Endothelial cell of umbilical vein (primary cell): ENCODE measurements at regions not wholly inside any gene's neighbourhood (a gene's known extent, or its start where the extent isn't known, plus 50 kb on each side); places are given as distances from the start of the nearest gene placed in this dataset.

Source experiments
- BruUV-seq: library from RNA; stranded (reverse); fragments of 400-500 nt; replicated peaks from 2 replicates; lab custom pipeline; 2021; lab: Mats Ljungman, UMichigan
- CTCF ChIA-PET: fragments of 300-600, 350-600 bp; sonication (Branson Sonifier 250); formaldehyde crosslinking; loops from one replicate; lab custom pipeline; 2021; ENCODE audit warnings: antibody characterized with exemption, inconsistent platforms; lab: Charles Lee
- POLR2A ChIA-PET: fragments of 300-600, 350-600 bp; sonication (Branson Sonifier 250); formaldehyde crosslinking; loops from one replicate; lab custom pipeline; 2021; ENCODE audit warnings: antibody characterized with exemption, inconsistent platforms; lab: Charles Lee
- DNase-seq: peaks from one replicate; pipeline ENCODE4 v3.0.0-alpha.2; 2011; ENCODE audit warnings: low read depth, low spot score
- FAIRE-seq: peaks from 2 replicates; lab custom pipeline; 2011; peaks lifted over from hg19 to GRCh38; lab: Jason Lieb, UNC
- H2AFZ ChIP-seq: 2 replicates; pipeline ENCODE4 v1.6.0; 2012; ENCODE audit warnings: low read depth, low read length, control low read depth, inconsistent platforms
- H3K27ac ChIP-seq: 2 replicates; pipeline ENCODE4 v1.5.1; 2011; ENCODE audit warnings: low read depth, mild to moderate bottlenecking, control low read depth, low read length, moderate library complexity; ENCODE audit not compliant: insufficient read depth
- H3K27me3 ChIP-seq, 2 experiments: 2 replicates each; pipeline versions ENCODE4 v1.6.0 to v1.6.1; 2011; ENCODE audit warnings: low read length in 2 of 2, mixed read lengths in 1 of 2; ENCODE audit not compliant: control insufficient read depth in 2 of 2, insufficient read depth in 2 of 2
- H3K36me3 ChIP-seq, 2 experiments: 2 replicates in 1 of 2; 3 replicates in 1 of 2; pipeline ENCODE4 v1.5.1; 2011; ENCODE audit warnings: low read length in 2 of 2, mild to moderate bottlenecking in 1 of 2, moderate library complexity in 1 of 2; ENCODE audit not compliant: control insufficient read depth in 2 of 2, insufficient read depth in 2 of 2; ENCODE audit errors: extremely low read depth in 1 of 2
- H3K4me1 ChIP-seq: 3 replicates; pipeline ENCODE4 v1.5.1; 2011; ENCODE audit warnings: mild to moderate bottlenecking, low read length; ENCODE audit not compliant: control insufficient read depth, insufficient read depth; ENCODE audit errors: extremely low read depth
- H3K4me2 ChIP-seq: 2 replicates; pipeline ENCODE4 v1.6.1; 2011; ENCODE audit warnings: low read length, control low read depth, mixed read lengths; ENCODE audit not compliant: insufficient read depth
- H3K4me3 ChIP-seq, 3 experiments: fragments of 200-600 bp in 1 of 3; sonication (generic), shearing (Covaris generic) in 1 of 3; replicated peaks in 1 of 3; 2 replicates each; pipeline ENCODE4 v1.5.1; 2011 to 2016; ENCODE audit warnings: control low read depth in 3 of 3, low read length in 3 of 3, mild to moderate bottlenecking in 2 of 3, inconsistent platforms in 1 of 3, low read depth in 1 of 3, moderate library complexity in 1 of 3; ENCODE audit not compliant: insufficient read depth in 1 of 3
- H3K79me2 ChIP-seq: 2 replicates; pipeline ENCODE4 v1.6.0; 2012; ENCODE audit warnings: low read length, inconsistent platforms; ENCODE audit not compliant: control insufficient read depth, insufficient read depth
- H3K9ac ChIP-seq: replicated peaks from 2 replicates; pipeline ENCODE3; 2011; ENCODE audit warnings: low read length, control low read depth; ENCODE audit not compliant: insufficient read depth; ENCODE audit errors: extremely low read depth
- H3K9me1 ChIP-seq: replicated peaks from 3 replicates; pipeline ENCODE4 v1.6.0; 2011; ENCODE audit warnings: mild to moderate bottlenecking, low read length; ENCODE audit not compliant: control insufficient read depth, insufficient read depth; ENCODE audit errors: extremely low read depth
- H3K9me3 ChIP-seq: replicated peaks from 2 replicates; pipeline ENCODE4 v1.5.1; 2012; ENCODE audit warnings: low read length, inconsistent platforms; ENCODE audit not compliant: control insufficient read depth, insufficient read depth
- H4K20me1 ChIP-seq: replicated peaks from 2 replicates; pipeline ENCODE3; 2011; ENCODE audit warnings: mild to moderate bottlenecking, low read length; ENCODE audit not compliant: control insufficient read depth, insufficient read depth; ENCODE audit errors: extremely low read depth
- EZH2 ChIP-seq: IDR thresholded peaks from 2 replicates; pipeline ENCODE4 v1.6.1; 2012; ENCODE audit warnings: borderline replicate concordance, low read depth, mild to moderate bottlenecking, moderate library complexity, low read length, inconsistent platforms; ENCODE audit not compliant: severe bottlenecking
- FOS ChIP-seq: IDR thresholded peaks from 2 replicates; pipeline ENCODE4 v1.6.1; 2011; ENCODE audit warnings: mild to moderate bottlenecking, low read length, moderate library complexity, borderline replicate concordance; ENCODE audit not compliant: insufficient read depth
- GATA2 ChIP-seq: IDR thresholded peaks from 2 replicates; pipeline ENCODE4 v1.7.0; 2011; ENCODE audit warnings: low read depth, mild to moderate bottlenecking, moderate library complexity, mixed read lengths, low read length; ENCODE audit not compliant: insufficient read length, insufficient read depth
- JUN ChIP-seq: IDR thresholded peaks from 2 replicates; pipeline ENCODE4 v1.6.1; 2011; ENCODE audit warnings: borderline replicate concordance, low read depth; ENCODE audit not compliant: insufficient read length, insufficient read depth
- MAX ChIP-seq: IDR thresholded peaks from 2 replicates; pipeline ENCODE4 v1.6.1; 2011; ENCODE audit not compliant: insufficient read depth, insufficient read length
- MYC ChIP-seq: IDR thresholded peaks from one replicate; pipeline ENCODE4 v1.6.1; 2011; ENCODE audit warnings: mild to moderate bottlenecking, low read depth, low read length
- POLR2A ChIP-seq: IDR thresholded peaks from 2 replicates; pipeline ENCODE4 v1.6.1; 2012; ENCODE audit warnings: low read depth, mild to moderate bottlenecking, control low read depth, low read length
- POLR2AphosphoS5 ChIP-seq: IDR thresholded peaks from 2 replicates; pipeline ENCODE4 v1.6.1; 2012; ENCODE audit warnings: low read depth, mild to moderate bottlenecking, control low read depth, low read length, moderate library complexity; ENCODE audit not compliant: insufficient read depth
- dilution Hi-C: fragments of 300-500 bp; cut with MboI; formaldehyde crosslinking; loops from one replicate; pipeline ENCODE4 v1.15.0; 2019; ENCODE audit warnings: low sequenced_read_pairs; ENCODE audit not compliant: extremely low pct_ligation_motif_present
- intact Hi-C: fragments of 100-400 bp; cut with micrococcal nuclease; formaldehyde crosslinking; loops from one replicate; pipeline ENCODE4 v1.10.0; 2022
- TF ChIP-seq, protein P1 (sequence below), 2 donors: IDR thresholded peaks; 1 replicate in 1 of 2; 2 replicates in 1 of 2; pipeline ENCODE4 v1.5.1; 2011; ENCODE audit warnings: low read length in 2 of 2, mild to moderate bottlenecking in 2 of 2, moderate library complexity in 2 of 2, control low read depth in 1 of 2, inconsistent platforms in 1 of 2, low read depth in 1 of 2; ENCODE audit not compliant: insufficient read depth in 1 of 2; ENCODE audit errors: extremely low read depth in 1 of 2

DNA sequence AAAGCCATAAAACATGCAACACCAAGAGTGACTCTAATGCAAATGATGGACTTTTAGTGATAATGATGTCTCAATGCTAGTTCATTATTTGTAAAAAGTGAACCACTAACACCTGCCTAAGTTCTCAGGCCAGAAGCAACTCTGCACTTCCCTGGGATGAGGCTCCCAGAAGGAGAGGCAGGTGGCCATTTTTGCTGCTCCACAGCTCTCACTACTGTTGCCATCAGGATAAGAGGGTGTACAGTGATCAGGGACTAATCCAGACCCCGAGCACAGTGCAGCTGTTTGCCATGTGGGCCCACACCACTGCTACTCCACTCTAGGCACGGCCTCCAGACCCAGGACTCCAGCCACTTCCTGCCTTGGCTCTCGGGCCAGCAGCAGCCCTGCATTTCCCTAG, 828.3 kb upstream of the MIR17HG start:
- H3K9me1 ChIP-seq = no peaks in the 10 kb centered on the region
- H3K27me3 ChIP-seq = no peaks in the 10 kb centered on the region
- FAIRE-seq (no peak), DNase-seq (no peak)
- H3K4me1 ChIP-seq = no peaks in the 10 kb centered on the region
- no TSS peak for BruUV-seq
- H3K27ac ChIP-seq = no peak overlapping the region
- H3K4me3 ChIP-seq = no peak overlapping the region
- H2AFZ ChIP-seq = no peak overlapping the region
- intact Hi-C loops = no loop called here
- TF ChIP-seq POLR2AphosphoS5 (no peak), MAX (no peak), MYC (no peak), EZH2 (no peak), FOS (no peak), GATA2 (no peak), JUN (no peak), POLR2A (no peak)
- TF ChIP-seq, protein P1, sequence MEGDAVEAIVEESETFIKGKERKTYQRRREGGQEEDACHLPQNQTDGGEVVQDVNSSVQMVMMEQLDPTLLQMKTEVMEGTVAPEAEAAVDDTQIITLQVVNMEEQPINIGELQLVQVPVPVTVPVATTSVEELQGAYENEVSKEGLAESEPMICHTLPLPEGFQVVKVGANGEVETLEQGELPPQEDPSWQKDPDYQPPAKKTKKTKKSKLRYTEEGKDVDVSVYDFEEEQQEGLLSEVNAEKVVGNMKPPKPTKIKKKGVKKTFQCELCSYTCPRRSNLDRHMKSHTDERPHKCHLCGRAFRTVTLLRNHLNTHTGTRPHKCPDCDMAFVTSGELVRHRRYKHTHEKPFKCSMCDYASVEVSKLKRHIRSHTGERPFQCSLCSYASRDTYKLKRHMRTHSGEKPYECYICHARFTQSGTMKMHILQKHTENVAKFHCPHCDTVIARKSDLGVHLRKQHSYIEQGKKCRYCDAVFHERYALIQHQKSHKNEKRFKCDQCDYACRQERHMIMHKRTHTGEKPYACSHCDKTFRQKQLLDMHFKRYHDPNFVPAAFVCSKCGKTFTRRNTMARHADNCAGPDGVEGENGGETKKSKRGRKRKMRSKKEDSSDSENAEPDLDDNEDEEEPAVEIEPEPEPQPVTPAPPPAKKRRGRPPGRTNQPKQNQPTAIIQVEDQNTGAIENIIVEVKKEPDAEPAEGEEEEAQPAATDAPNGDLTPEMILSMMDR (IDR thresholded peaks at IDR 0.05; ENCODE audit: extremely low read depth in 1 of 2, insufficient read depth in 1 of 2, low read depth in 1 of 2, low read length in 2 of 2) = no peak
- no peaks in the 10 kb centered on the region for H3K36me3 ChIP-seq
- H4K20me1 ChIP-seq = no peaks in the 10 kb centered on the region
- H3K9ac ChIP-seq = no peak overlapping the region
- H3K79me2 ChIP-seq = no peaks in the 10 kb centered on the region
- no peak overlapping the region for H3K4me2 ChIP-seq
- H3K9me3 ChIP-seq = no peaks in the 10 kb centered on the region
- ChIA-PET POLR2A (no interaction called here), CTCF (no interaction called here)
- dilution Hi-C loops = no loop called here
